Hematopoietic multipotent progenitor cell treated with erythropoietin and hydrocortisone succinate and interleukin-3 and kit ligand, for 6 days (in vitro differentiated cells): ENCODE measurements at regions not wholly inside any gene's neighbourhood (a gene's known extent, or its start where the extent isn't known, plus 50 kb on each side); places are given as distances from the start of the nearest gene placed in this dataset.

Experiments used
- DNase-seq: peaks from one replicate; pipeline ENCODE4 v3.0.0-alpha.2; 2015

GRCh38 chr3:59443618-59444293 is 393.9 kb upstream of the CFAP20DC start:
- no peak for DNase-seq

GRCh38 chr3:59442046-59442445 is 392.2 kb upstream of the CFAP20DC start:
- DNase-seq, result no peak

GRCh38 chr3:59440285-59441028 is 390.6 kb upstream of the CFAP20DC start:
- no peak for DNase-seq

- no peak for DNase-seq
Measured at GRCh38 chr3:59438492-59438891, 388.7 kb upstream of the CFAP20DC start.

- DNase-seq, result no peak
Measured at GRCh38 chr3:59436164-59436958, 386.5 kb upstream of the CFAP20DC start.

- DNase-seq, result no peak
Measured at GRCh38 chr3:59433546-59433945, 383.7 kb upstream of the CFAP20DC start.

- DNase-seq, result no peak
Measured at GRCh38 chr3:59432665-59433064, 382.8 kb upstream of the CFAP20DC start.

- no peak for DNase-seq
Measured at GRCh38 chr3:59430341-59430740, 380.5 kb upstream of the CFAP20DC start.

GRCh38 chr3:59429198-59429597 is 379.4 kb upstream of the CFAP20DC start:
- DNase-seq, result no peak

- DNase-seq, result peak; percentile 34
Measured at GRCh38 chr3:59426821-59427565, 377.2 kb upstream of the CFAP20DC start.

GRCh38 chr3:59425942-59426341 is 376.1 kb upstream of the CFAP20DC start:
- no peak for DNase-seq

- DNase-seq, result no peak
Measured at GRCh38 chr3:59425371-59425770, 375.5 kb upstream of the CFAP20DC start.

- no peak for DNase-seq
Measured at GRCh38 chr3:59424268-59425010, 374.6 kb upstream of the CFAP20DC start.

GRCh38 chr3:59423707-59424106 is 373.9 kb upstream of the CFAP20DC start:
- no peak for DNase-seq

- DNase-seq, result no peak
Measured at GRCh38 chr3:59422312-59422711, 372.5 kb upstream of the CFAP20DC start.

- no peak for DNase-seq
Measured at GRCh38 chr3:59418836-59419235, 369.0 kb upstream of the CFAP20DC start.

- no peak for DNase-seq
Measured at GRCh38 chr3:59412516-59412915, 362.7 kb upstream of the CFAP20DC start.

GRCh38 chr3:59411694-59412093 is 361.9 kb upstream of the CFAP20DC start:
- no peak for DNase-seq

- DNase-seq, result no peak
Measured at GRCh38 chr3:59411186-59411585, 361.4 kb upstream of the CFAP20DC start.

- no peak for DNase-seq
Measured at GRCh38 chr3:59408047-59408624, 358.3 kb upstream of the CFAP20DC start.

GRCh38 chr3:59407425-59407824 is 357.6 kb upstream of the CFAP20DC start:
- no peak for DNase-seq

- DNase-seq, result no peak
Measured at GRCh38 chr3:59406943-59407342, 357.1 kb upstream of the CFAP20DC start.
